SK-N-SH treated with all-trans-retinoic acid at 6 μM for 48 hours (cell line): ENCODE measurements at regions not wholly inside any gene's neighbourhood (a gene's known extent, or its start where the extent isn't known, plus 50 kb on each side); places are given as distances from the start of the nearest gene placed in this dataset.

Experiments used
- ATAC-seq: fragments of 200-7000 bp; cut with Tn5 transposase; 3 replicates; pipeline ENCODE4 v1.9.1; 2020; ENCODE audit warnings: mild to moderate bottlenecking, moderate library complexity
- ARNTL ChIP-seq: fragments of 450-650 bp; formaldehyde crosslinking; IDR thresholded peaks from 2 replicates; pipeline ENCODE4 v1.5.0; 2020; ENCODE audit warnings: low read depth, mild to moderate bottlenecking, moderate library complexity, borderline replicate concordance
- BACH2 ChIP-seq: fragments of 250-450 bp; sonication (Bioruptor Pico); IDR thresholded peaks from 2 replicates; pipeline ENCODE4 v1.9.0; 2021; ENCODE audit warnings: mild to moderate bottlenecking, borderline replicate concordance
- CSDC2 ChIP-seq: fragments of 250-450 bp; sonication (Bioruptor Pico); IDR thresholded peaks from 2 replicates; pipeline ENCODE4 v1.5.0; 2020; ENCODE audit warnings: mild to moderate bottlenecking, moderate library complexity
- ESRRG ChIP-seq: fragments of 250-450 bp; sonication (Bioruptor Pico); IDR thresholded peaks from 2 replicates; pipeline ENCODE4 v1.6.1; 2021; ENCODE audit warnings: mild to moderate bottlenecking
- GLIS3 ChIP-seq: fragments of 250-450 bp; sonication (Bioruptor Pico); IDR thresholded peaks from 2 replicates; pipeline ENCODE4 v1.5.0; 2020; ENCODE audit warnings: mild to moderate bottlenecking, moderate library complexity
- ISL1 ChIP-seq: fragments of 250-450 bp; sonication (Bioruptor Pico); IDR thresholded peaks from 2 replicates; pipeline ENCODE4 v2.1.2; 2022; ENCODE audit warnings: mild to moderate bottlenecking, moderate library complexity
- OSR1 ChIP-seq: fragments of 250-450 bp; sonication (Bioruptor Pico); IDR thresholded peaks from 2 replicates; pipeline ENCODE4 v1.8.0; 2022; ENCODE audit warnings: moderate library complexity, mild to moderate bottlenecking, inconsistent platforms
- PPARA ChIP-seq: fragments of 250-450 bp; sonication (Bioruptor Pico); IDR thresholded peaks from 2 replicates; pipeline ENCODE4 v1.5.0; 2020; ENCODE audit warnings: mild to moderate bottlenecking, borderline replicate concordance
- RARB ChIP-seq: fragments of 250-450 bp; sonication (Bioruptor Pico); IDR thresholded peaks from 2 replicates; pipeline ENCODE4 v1.8.0; 2021; ENCODE audit warnings: mild to moderate bottlenecking, moderate library complexity
- SNAI2 ChIP-seq: fragments of 250-450 bp; sonication (Bioruptor Pico); IDR thresholded peaks from 2 replicates; pipeline ENCODE4 v1.5.0; 2020; ENCODE audit warnings: mild to moderate bottlenecking, moderate library complexity
- TCF4 ChIP-seq: fragments of 250-450 bp; sonication (Bioruptor Pico); IDR thresholded peaks from 2 replicates; pipeline ENCODE4 v1.8.0; 2021; ENCODE audit warnings: mild to moderate bottlenecking, moderate library complexity, borderline replicate concordance
- TOX ChIP-seq: fragments of 250-450 bp; sonication (Bioruptor Pico); IDR thresholded peaks from 2 replicates; pipeline ENCODE4 v1.8.0; 2021; ENCODE audit warnings: mild to moderate bottlenecking, moderate library complexity, borderline replicate concordance
- ZC3H10 ChIP-seq: fragments of 250-450 bp; sonication (Bioruptor Pico); IDR thresholded peaks from 2 replicates; pipeline ENCODE4 v1.5.1; 2021; ENCODE audit warnings: mild to moderate bottlenecking, moderate library complexity
- ZFP3 ChIP-seq: fragments of 250-450 bp; sonication (Bioruptor Pico); IDR thresholded peaks from 2 replicates; pipeline ENCODE4 v1.5.0; 2020; ENCODE audit warnings: mild to moderate bottlenecking, moderate library complexity
- ZFP30 ChIP-seq: fragments of 450-650 bp; formaldehyde crosslinking; IDR thresholded peaks from 2 replicates; pipeline ENCODE4 v1.5.0; 2022; ENCODE audit warnings: mild to moderate bottlenecking, moderate library complexity
- ZNF565 ChIP-seq: fragments of 450-650 bp; formaldehyde crosslinking; conservative IDR thresholded peaks from 2 replicates; pipeline ENCODE4 v1.5.0; 2020; ENCODE audit warnings: low read depth, mild to moderate bottlenecking, moderate library complexity
- ZNF70 ChIP-seq: fragments of 450-650 bp; formaldehyde crosslinking; IDR thresholded peaks from 2 replicates; pipeline ENCODE4 v1.5.0; 2020; ENCODE audit warnings: mild to moderate bottlenecking, moderate library complexity
- ZNF8 ChIP-seq: fragments of 450-650 bp; formaldehyde crosslinking; IDR thresholded peaks from 2 replicates; pipeline ENCODE4 v1.5.0; 2020; ENCODE audit warnings: mild to moderate bottlenecking, moderate library complexity
- TF ChIP-seq, protein P1 (sequence below): fragments of 250-450 bp; sonication (Bioruptor Pico); IDR thresholded peaks from 2 replicates; pipeline ENCODE4 v1.5.0; 2020; ENCODE audit warnings: mild to moderate bottlenecking, moderate library complexity
- TF ChIP-seq, protein P2 (sequence below): fragments of 250-450 bp; sonication (Bioruptor Pico); IDR thresholded peaks from 2 replicates; pipeline ENCODE4 v1.8.0; 2021; ENCODE audit warnings: low read depth, mild to moderate bottlenecking, moderate library complexity, borderline replicate concordance
- TF ChIP-seq, protein P3 (sequence below): fragments of 250-450 bp; sonication (Bioruptor Pico); IDR thresholded peaks from 2 replicates; pipeline ENCODE4 v1.5.1; 2021; ENCODE audit warnings: mild to moderate bottlenecking, moderate library complexity

DNA sequence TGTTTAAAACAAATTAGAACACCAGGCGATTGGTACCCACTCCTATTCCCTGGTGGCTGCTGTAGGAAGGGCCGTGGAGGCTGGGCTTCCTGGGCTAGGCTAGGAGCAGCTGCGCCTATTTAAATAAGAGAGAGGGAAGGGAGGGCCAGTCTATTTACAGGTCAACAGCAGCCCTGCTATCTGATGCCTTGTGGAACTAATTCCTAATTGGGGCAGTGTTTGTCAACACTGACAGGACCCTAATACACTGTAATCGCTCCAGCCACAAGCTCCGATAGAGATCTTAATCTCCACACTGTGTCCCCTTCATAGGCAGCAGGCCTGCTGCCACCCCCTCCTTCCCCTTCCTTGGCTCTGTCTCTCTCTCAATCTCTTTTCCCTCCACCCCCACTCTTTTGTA lies 116.9 kb upstream of the SOX14 start:
- TF ChIP-seq ZFP30 (no peak), BACH2 (CRISPR knock-in tag) (no peak), SNAI2 (CRISPR knock-in tag) (no peak), OSR1 (CRISPR knock-in tag) (no peak), ESRRG (CRISPR knock-in tag) (no peak), ZNF8 (CRISPR knock-in tag) (no peak), ZNF70 (no peak)
- TF ChIP-seq, protein P1, sequence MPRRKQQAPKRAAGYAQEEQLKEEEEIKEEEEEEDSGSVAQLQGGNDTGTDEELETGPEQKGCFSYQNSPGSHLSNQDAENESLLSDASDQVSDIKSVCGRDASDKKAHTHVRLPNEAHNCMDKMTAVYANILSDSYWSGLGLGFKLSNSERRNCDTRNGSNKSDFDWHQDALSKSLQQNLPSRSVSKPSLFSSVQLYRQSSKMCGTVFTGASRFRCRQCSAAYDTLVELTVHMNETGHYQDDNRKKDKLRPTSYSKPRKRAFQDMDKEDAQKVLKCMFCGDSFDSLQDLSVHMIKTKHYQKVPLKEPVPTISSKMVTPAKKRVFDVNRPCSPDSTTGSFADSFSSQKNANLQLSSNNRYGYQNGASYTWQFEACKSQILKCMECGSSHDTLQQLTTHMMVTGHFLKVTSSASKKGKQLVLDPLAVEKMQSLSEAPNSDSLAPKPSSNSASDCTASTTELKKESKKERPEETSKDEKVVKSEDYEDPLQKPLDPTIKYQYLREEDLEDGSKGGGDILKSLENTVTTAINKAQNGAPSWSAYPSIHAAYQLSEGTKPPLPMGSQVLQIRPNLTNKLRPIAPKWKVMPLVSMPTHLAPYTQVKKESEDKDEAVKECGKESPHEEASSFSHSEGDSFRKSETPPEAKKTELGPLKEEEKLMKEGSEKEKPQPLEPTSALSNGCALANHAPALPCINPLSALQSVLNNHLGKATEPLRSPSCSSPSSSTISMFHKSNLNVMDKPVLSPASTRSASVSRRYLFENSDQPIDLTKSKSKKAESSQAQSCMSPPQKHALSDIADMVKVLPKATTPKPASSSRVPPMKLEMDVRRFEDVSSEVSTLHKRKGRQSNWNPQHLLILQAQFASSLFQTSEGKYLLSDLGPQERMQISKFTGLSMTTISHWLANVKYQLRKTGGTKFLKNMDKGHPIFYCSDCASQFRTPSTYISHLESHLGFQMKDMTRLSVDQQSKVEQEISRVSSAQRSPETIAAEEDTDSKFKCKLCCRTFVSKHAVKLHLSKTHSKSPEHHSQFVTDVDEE (CRISPR knock-in tag) = no peak
- ATAC-seq = no peak

DNA sequence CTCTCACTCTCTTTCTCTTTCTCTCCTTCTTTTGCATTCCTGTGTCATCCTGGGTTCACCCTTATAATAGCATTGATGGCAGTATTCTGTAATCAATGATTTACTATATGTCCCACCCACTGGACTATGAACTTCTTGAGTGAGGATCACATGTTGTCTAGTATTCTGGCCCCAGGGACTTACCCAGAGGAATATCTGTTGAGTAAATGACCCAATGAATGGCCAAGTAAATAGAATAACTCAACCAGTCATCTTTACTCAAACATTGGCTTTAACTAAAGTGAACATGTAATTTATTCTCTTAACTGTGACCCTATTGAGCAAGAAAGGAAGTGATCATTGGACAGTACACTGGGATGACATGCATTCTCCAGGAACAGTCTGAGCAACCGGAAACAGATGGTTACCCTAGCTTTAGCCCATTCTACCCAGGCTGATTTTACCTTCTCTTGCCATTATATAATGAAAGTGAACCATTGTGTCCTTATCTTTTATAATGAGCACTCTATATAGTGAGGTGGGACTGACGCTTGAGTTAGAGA lies 94.5 kb upstream of the SOX14 start:
- TF ChIP-seq ZFP30 = no peak
- TF ChIP-seq ZNF70 = no peak
- TF ChIP-seq PPARA = no peak
- no peak for TF ChIP-seq ZFP3 (CRISPR knock-in tag)
- no peak for TF ChIP-seq TOX (CRISPR knock-in tag)
- TF ChIP-seq OSR1 (CRISPR knock-in tag) = no peak
- no peak for TF ChIP-seq ARNTL (CRISPR knock-in tag)
- TF ChIP-seq SNAI2 (CRISPR knock-in tag) = no peak
- TF ChIP-seq ESRRG (CRISPR knock-in tag) = no peak
- TF ChIP-seq, protein P1 (CRISPR knock-in tag) = no peak
- TF ChIP-seq ZNF8 (CRISPR knock-in tag) = no peak
- TF ChIP-seq ZNF565 (CRISPR knock-in tag) = no peak
- no peak for TF ChIP-seq ISL1 (CRISPR knock-in tag)
- TF ChIP-seq CSDC2 (CRISPR knock-in tag) = no peak
- TF ChIP-seq RARB (CRISPR knock-in tag) = no peak
- TF ChIP-seq, protein P2, sequence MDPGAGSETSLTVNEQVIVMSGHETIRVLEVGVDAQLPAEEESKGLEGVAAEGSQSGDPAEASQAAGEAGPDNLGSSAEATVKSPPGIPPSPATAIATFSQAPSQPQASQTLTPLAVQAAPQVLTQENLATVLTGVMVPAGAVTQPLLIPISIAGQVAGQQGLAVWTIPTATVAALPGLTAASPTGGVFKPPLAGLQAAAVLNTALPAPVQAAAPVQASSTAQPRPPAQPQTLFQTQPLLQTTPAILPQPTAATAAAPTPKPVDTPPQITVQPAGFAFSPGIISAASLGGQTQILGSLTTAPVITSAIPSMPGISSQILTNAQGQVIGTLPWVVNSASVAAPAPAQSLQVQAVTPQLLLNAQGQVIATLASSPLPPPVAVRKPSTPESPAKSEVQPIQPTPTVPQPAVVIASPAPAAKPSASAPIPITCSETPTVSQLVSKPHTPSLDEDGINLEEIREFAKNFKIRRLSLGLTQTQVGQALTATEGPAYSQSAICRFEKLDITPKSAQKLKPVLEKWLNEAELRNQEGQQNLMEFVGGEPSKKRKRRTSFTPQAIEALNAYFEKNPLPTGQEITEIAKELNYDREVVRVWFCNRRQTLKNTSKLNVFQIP (CRISPR knock-in tag) = no peak
- TF ChIP-seq TCF4 (CRISPR knock-in tag) = no peak
- TF ChIP-seq ZC3H10 (CRISPR knock-in tag) = no peak
- TF ChIP-seq, protein P3, sequence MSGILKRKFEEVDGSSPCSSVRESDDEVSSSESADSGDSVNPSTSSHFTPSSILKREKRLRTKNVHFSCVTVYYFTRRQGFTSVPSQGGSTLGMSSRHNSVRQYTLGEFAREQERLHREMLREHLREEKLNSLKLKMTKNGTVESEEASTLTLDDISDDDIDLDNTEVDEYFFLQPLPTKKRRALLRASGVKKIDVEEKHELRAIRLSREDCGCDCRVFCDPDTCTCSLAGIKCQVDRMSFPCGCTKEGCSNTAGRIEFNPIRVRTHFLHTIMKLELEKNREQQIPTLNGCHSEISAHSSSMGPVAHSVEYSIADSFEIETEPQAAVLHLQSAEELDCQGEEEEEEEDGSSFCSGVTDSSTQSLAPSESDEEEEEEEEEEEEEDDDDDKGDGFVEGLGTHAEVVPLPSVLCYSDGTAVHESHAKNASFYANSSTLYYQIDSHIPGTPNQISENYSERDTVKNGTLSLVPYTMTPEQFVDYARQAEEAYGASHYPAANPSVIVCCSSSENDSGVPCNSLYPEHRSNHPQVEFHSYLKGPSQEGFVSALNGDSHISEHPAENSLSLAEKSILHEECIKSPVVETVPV = no peak
- ATAC-seq = no peak

GRCh38 chr3:137687181-137687879 lies 76.8 kb upstream of the SOX14 start:
- TF ChIP-seq CSDC2 (CRISPR knock-in tag) = no peak
- no peak for TF ChIP-seq GLIS3 (CRISPR knock-in tag)
- TF ChIP-seq PPARA = no peak
- no peak for TF ChIP-seq ZNF8 (CRISPR knock-in tag)
- ATAC-seq = no peak
